Ishikawa (cell line): ENCODE measurements at regions not wholly inside any gene's neighbourhood (a gene's known extent, or its start where the extent isn't known, plus 50 kb on each side); places are given as distances from the start of the nearest gene placed in this dataset.

ENCODE experiments used
- CREB1 ChIP-seq: IDR thresholded peaks from 2 replicates; pipeline ENCODE4 v1.6.1; 2012; ENCODE audit warnings: low read depth
- TCF12 ChIP-seq: IDR thresholded peaks from 2 replicates; pipeline ENCODE4 v1.6.1; 2012; ENCODE audit warnings: low read depth
- USF1 ChIP-seq: IDR thresholded peaks from 2 replicates; pipeline ENCODE4 v1.6.1; 2012
- ZBTB7A ChIP-seq: IDR thresholded peaks from 2 replicates; pipeline ENCODE4 v1.6.1; 2012; ENCODE audit warnings: low read depth

DNA sequence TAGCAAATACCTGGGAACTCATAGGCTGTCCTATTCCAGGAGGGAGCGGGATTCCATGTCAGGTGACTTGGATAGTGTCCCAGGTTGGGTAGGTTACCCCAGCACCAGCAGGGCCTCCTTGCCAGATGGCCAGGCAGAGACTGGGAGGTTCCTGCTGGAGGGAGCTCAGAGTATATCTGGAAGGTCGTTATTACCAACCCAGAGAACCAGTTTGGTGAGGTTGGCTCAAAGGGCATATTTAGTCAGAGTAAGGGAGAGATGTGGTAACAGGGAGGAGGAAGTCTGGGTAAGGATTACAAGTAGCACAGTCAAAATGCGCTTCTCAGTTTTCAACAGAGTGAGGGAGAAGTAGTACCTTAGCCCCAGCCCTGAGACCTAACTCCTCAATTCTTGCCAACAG lies 53.3 kb upstream of the LNX1 start:
- TF ChIP-seq CREB1 (no peak), TCF12 (0 out of 2 replicates have a peak, but pooled peaks have one; percentile 16), ZBTB7A (no peak), USF1 (peak; percentile 50; the same call in 1 of the 2 replicates)
